SJSA1 (cell line): ENCODE measurements at regions not wholly inside any gene's neighbourhood (a gene's known extent, or its start where the extent isn't known, plus 50 kb on each side); places are given as distances from the start of the nearest gene placed in this dataset.
"Not testable (repeated sequence)": the region's sequence is repeated elsewhere in the genome, so short reads cannot be mapped to it uniquely, and the experiment has no call there.

Experiments
- DNase-seq, 2 experiments: peaks; one replicate each; pipeline ENCODE4 v3.0.0-alpha.2; 2015 to 2020; ENCODE audit warnings: low spot score in 2 of 2, low read depth in 1 of 2
- H3K27ac ChIP-seq: fragments of 250-450 bp; sonication (Bioruptor Pico); 2 replicates; pipeline ENCODE4 v1.5.1; 2020; ENCODE audit warnings: mild to moderate bottlenecking, moderate library complexity
- H3K27me3 ChIP-seq: fragments of 250-450 bp; sonication (Bioruptor Pico); replicated peaks from 2 replicates; pipeline ENCODE4 v1.5.1; 2020; ENCODE audit warnings: mild to moderate bottlenecking, moderate library complexity
- H3K36me3 ChIP-seq: fragments of 250-450 bp; sonication (Bioruptor Pico); 2 replicates; pipeline ENCODE4 v1.5.1; 2020; ENCODE audit warnings: mild to moderate bottlenecking
- H3K4me1 ChIP-seq: fragments of 250-450 bp; sonication (Bioruptor Pico); replicated peaks from 2 replicates; pipeline ENCODE4 v1.6.1; 2021; ENCODE audit warnings: mild to moderate bottlenecking
- H3K4me3 ChIP-seq: fragments of 250-450 bp; sonication (Bioruptor Pico); 2 replicates; pipeline ENCODE4 v1.5.1; 2020; ENCODE audit warnings: mild to moderate bottlenecking
- H3K9me3 ChIP-seq: fragments of 250-450 bp; sonication (Bioruptor Pico); replicated peaks from 2 replicates; pipeline ENCODE4 v1.5.1; 2020; ENCODE audit warnings: mild to moderate bottlenecking

DNA sequence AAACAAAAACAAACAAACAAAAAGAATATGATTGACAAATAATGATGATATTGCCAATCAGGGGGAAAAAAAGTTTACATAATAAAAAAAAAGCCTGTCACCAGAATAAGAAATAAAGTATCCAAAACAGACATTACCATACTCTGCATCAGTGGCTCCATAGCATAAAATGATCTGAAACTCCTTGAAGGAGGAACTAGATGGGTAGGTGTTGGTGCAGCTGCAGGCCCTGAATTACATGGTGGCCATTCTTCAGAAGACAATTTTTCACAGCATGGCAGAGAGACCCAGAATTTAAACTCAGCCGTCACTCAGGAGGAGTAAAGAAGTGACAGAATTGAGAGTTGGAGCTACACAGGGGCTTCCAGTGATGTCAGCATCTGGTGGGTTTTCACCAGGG lies 60.2 kb downstream of the GLUL start:
- DNase-seq = no peak
- H3K4me3 ChIP-seq = no peak overlapping the region
- no peaks in the 10 kb centered on the region for H3K4me1 ChIP-seq
- no peaks in the 10 kb centered on the region for H3K36me3 ChIP-seq
- no peak overlapping the region for H3K27ac ChIP-seq
- no peaks in the 10 kb centered on the region for H3K9me3 ChIP-seq
- no peaks in the 10 kb centered on the region for H3K27me3 ChIP-seq

DNA sequence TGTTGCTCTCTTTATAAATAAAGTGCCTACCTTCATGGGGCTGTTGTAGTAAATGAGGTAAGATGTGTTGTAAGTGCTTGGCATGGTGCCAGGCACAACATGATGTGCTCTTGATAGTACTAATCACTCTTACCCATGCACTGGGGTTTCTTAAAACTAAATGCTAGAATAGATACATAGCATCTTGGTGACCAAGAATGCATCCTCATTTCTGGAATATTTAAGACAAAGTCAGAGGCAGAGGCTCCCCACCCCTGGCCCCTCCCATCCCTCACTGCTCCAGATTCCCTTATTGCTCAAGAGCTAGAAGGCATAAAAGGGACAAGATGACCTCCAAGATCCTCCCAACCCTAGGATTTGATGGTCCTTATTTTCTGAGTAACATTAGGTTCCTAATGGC lies 61.3 kb downstream of the GLUL start:
- H3K27me3 ChIP-seq = no peaks in the 10 kb centered on the region
- no peak overlapping the region for H3K4me3 ChIP-seq
- DNase-seq = no peak
- no peaks in the 10 kb centered on the region for H3K4me1 ChIP-seq
- H3K27ac ChIP-seq = no peak overlapping the region
- H3K9me3 ChIP-seq = no peaks in the 10 kb centered on the region
- no peaks in the 10 kb centered on the region for H3K36me3 ChIP-seq

DNA sequence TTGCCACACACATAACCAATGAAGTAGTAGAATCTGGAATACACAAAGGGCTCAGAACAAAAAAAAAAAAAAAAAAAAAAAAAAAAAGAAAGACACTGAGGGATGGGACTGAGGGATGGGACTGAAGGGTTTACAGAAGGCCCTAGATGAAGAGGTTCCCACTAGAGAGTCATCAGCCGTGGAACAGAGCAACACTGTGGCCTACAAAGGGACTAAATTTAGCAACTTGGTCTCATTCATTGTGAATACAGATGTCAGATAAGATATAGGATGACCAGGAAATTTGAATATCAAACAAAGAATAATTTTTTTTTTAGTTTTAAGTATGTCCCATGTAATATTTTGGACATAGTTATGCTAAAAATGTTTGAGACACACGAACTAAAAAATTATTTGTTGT lies 62.1 kb downstream of the GLUL start:
- DNase-seq = no peak
- H3K27me3 ChIP-seq = no peaks in the 10 kb centered on the region
- H3K4me3 ChIP-seq = no peak overlapping the region
- H3K36me3 ChIP-seq = no peaks in the 10 kb centered on the region
- no peak overlapping the region for H3K27ac ChIP-seq
- H3K4me1 ChIP-seq = no peaks in the 10 kb centered on the region
- H3K9me3 ChIP-seq = no peaks in the 10 kb centered on the region

DNA sequence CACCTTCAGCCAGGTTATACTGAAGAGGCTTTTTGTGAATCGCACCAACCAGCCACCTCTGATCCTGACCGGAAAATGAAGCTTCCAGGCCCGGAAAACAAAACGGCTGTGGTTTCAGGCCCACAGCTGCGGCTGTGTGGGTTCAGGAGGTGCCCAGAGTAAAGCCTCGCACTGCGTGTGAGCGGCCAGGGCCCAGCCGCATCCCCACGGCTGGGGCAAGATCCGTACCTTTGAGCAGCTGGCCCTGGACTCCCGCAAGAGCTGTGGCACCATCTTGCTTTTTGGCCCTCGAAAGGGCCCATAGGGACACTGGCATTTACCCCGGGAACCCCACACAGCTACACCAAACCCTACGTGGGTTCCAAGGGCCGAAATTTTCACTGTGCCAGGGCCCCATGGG lies 63.0 kb downstream of the GLUL start:
- Histone ChIP-seq H3K27me3 (no peaks in the 10 kb centered on the region), H3K4me3 (no peak overlapping the region), H3K36me3 (no peaks in the 10 kb centered on the region), H3K9me3 (no peaks in the 10 kb centered on the region), H3K4me1 (no peaks in the 10 kb centered on the region), H3K27ac (no peak overlapping the region)
- DNase-seq = no peak

DNA sequence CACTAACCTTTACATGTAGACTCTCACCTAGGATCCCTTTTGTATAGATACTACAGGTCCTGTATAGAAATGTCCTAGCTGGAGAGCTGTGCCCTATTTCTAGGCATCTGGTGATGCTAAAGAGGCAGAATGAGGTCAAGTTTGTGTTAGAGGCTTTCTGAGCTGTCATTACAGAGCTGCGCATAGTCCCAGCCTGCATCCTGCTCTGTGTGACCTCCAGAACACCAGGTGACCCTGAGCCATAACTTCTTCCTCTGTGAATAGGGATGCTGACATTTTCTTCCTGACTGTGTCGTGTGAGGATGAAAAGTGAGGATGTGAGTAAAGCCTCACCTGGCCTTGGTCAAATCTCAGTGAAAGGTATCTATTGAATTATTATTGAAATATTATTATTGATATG lies 66.3 kb downstream of the GLUL start:
- H3K27ac ChIP-seq = no peak overlapping the region
- no peaks in the 10 kb centered on the region for H3K4me1 ChIP-seq
- H3K9me3 ChIP-seq = no peaks in the 10 kb centered on the region
- no peak for DNase-seq
- H3K36me3 ChIP-seq = no peaks in the 10 kb centered on the region
- H3K4me3 ChIP-seq = no peak overlapping the region
- H3K27me3 ChIP-seq = no peaks in the 10 kb centered on the region

DNA sequence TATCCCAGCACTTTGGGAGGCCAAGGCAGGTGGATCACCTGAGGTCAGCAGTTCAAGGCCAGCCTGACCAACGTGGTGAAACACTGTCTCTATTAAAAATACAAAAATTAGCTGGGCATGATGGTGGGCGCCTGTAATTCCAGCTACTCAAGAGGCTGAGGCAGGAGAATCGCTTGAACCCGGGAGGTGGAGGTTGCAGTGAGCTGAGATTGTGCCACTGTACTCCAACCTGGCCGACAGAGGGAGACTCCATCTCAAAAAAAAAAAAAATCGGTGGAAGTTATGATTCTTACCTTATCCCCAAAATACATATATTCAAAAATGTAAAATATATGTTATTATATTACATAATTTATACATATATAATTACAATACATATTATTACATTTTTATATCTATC lies 70.1 kb downstream of the GLUL start:
- not testable (repeated sequence) for H3K4me3 ChIP-seq, H3K27ac ChIP-seq, DNase-seq, H3K9me3 ChIP-seq, H3K36me3 ChIP-seq, H3K4me1 ChIP-seq, H3K27me3 ChIP-seq

DNA sequence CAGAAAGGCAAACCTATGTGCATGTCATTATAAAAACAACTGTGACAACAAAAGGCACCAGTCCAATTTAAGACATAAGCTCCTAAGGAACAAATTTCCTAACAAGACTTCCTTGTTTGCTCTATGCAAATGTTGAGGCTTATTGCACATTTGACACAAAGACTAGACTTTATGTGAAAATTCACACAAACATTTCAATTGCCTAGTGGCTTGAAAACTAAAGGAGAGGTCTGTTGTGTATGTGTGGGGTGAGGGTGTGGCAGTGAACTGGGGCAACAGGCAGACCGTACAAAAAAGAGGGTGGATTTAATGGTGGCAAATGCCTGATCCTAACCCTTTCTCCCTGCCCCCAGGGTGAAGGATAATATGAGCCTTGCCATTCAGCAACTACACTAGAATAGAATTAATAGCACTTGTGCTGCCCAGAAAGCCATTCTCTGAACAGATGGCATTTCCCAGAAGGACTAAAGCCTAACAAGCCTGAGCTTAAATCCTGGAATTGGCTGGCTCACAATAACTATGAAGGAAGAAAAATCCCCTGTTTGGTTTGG lies 73.9 kb downstream of the GLUL start:
- Histone ChIP-seq H3K27me3 (no peaks in the 10 kb centered on the region), H3K4me3 (no peak overlapping the region), H3K9me3 (no peaks in the 10 kb centered on the region), H3K27ac (no peak overlapping the region), H3K4me1 (no peaks in the 10 kb centered on the region), H3K36me3 (no peaks in the 10 kb centered on the region)
- no peak for DNase-seq

DNA sequence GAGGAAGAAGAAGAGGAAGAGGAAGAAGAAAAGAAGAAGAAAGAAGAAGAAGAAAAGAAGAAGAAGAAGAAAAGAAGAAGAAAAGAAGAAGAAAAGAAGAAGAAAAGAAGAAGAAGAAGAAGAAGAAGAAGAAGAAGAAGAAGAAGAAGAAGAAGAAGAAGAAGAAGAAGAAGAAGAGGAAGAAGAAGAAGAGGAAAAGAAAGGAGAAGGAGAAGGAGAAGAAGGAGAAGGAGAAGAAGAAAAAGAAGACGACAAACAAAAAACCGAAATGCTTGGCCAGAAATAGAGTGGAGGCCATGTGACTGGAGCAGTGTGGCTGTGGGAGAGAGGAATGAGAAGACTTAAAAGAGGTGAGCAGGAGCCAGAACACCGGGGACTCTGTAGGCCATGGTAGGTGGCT lies 75.1 kb downstream of the GLUL start:
- H3K9me3 ChIP-seq, H3K4me1 ChIP-seq, H3K27ac ChIP-seq, H3K27me3 ChIP-seq, H3K4me3 ChIP-seq, H3K36me3 ChIP-seq, DNase-seq: not testable (repeated sequence)

DNA sequence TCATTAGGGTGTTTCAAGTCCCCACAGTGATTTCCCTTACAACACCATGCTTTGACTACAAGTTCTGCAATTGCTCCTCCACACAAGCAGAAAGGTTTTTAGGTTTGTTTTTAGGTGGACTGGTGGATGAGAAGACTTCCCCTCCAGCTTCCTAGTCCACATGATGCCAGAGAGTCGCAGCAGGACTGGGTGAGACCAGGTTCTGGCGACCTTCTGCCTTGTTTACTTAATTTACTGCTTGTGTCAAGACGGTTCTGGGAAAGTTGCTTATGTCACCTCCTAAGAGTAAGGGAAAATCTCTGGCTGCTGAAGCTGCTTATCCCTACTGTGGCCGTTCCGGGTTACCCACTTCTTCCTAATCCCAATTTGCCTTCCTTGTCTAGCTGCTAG lies 76.4 kb downstream of the GLUL start:
- Histone ChIP-seq H3K4me1 (no peaks in the 10 kb centered on the region), H3K27ac (no peak overlapping the region), H3K36me3 (no peaks in the 10 kb centered on the region), H3K9me3 (no peaks in the 10 kb centered on the region), H3K27me3 (no peaks in the 10 kb centered on the region), H3K4me3 (no peak overlapping the region)
- DNase-seq = no peak

DNA sequence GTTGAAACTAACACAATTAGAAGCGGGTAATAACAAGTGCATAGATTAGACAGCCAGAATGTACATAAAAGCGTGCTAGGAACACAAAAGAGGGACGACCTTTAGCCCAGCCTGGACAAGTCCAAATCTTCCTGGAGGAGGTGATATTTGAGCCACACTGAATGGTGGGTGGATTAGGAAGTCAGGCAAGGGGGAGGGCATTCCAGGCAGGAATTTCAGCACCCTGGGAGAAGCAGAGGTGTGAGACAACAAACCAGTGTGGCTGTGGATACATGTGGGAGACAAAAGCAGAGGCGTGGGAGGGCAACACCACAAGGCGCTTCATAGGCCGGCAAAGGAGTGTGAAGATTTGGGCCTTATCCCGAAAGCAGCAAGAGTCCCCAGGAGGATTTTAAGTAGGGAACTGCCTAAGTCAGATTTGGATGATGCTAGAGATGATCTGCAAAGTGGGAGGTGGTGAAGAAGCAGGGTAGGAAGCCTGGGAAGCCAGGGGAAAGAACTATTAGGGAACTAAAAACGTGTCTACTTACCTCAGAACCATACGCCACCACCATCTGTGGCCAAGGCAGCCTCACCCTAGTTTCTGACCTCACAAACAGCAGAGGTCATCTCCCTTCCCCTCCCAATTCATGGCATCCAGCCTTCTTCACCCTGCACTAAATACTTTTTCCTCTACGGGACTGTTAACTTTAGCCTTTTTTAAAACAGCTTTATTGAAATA lies 81.8 kb downstream of the GLUL start:
- DNase-seq = no peak

DNA sequence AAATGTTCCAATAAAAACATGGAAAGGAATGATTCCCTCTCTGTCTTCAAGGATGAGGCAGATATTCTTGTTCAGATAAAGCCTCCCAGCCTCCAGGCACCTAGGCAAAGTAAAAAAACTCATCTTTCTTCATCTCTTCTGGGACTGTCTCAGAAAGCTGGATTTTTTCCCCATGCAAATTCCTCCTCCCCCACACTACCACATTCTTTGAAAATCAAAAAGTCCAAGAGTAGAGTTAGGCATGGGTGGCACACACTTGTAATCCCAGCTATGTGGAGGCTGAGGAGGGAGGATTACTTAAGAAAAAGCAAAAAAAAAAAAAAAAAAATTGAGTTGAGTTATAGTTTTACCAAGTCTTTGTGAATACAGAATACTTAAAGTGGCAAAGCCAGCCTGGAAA lies 82.8 kb downstream of the GLUL start:
- H3K4me1 ChIP-seq = no peaks in the 10 kb centered on the region
- H3K27me3 ChIP-seq = 0 out of 2 replicates have a peak, but pooled peaks cover 3% of the 10 kb centered on the region
- no peak for DNase-seq
- no peaks in the 10 kb centered on the region for H3K9me3 ChIP-seq
- H3K36me3 ChIP-seq = no peaks in the 10 kb centered on the region
- no peak overlapping the region for H3K27ac ChIP-seq
- no peak overlapping the region for H3K4me3 ChIP-seq

More for the DNA sequence above, 81.8 kb downstream of the GLUL start:
- no peak overlapping the region for H3K4me3 ChIP-seq
- 0 out of 2 replicates have a peak, but pooled peaks cover 3% of the 10 kb centered on the region for H3K27me3 ChIP-seq
- H3K27ac ChIP-seq = no peak overlapping the region
- no peaks in the 10 kb centered on the region for H3K4me1 ChIP-seq
- H3K36me3 ChIP-seq = no peaks in the 10 kb centered on the region
- no peaks in the 10 kb centered on the region for H3K9me3 ChIP-seq

DNA sequence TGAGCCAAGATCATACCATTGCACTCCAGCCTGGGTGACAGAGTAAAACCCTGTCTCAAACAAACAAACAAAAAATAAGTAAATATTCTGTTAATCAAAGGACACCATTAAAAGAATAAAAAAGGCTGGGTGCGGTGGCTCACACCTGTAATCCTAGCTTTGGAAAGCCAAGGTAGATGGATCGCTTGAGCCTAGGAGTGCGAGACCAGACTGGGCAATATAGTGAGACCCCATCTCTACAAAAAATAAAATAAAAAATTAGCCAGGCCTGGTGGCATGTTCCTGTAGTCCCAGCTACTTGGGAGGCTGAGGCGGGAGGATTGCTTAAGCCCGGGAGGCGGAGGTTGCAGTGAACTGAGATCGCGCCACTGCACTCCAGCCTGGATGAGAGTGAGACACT lies 84.1 kb downstream of the GLUL start:
- H3K36me3 ChIP-seq, H3K27ac ChIP-seq, H3K4me3 ChIP-seq, DNase-seq, H3K4me1 ChIP-seq, H3K9me3 ChIP-seq, H3K27me3 ChIP-seq: not testable (repeated sequence)

DNA sequence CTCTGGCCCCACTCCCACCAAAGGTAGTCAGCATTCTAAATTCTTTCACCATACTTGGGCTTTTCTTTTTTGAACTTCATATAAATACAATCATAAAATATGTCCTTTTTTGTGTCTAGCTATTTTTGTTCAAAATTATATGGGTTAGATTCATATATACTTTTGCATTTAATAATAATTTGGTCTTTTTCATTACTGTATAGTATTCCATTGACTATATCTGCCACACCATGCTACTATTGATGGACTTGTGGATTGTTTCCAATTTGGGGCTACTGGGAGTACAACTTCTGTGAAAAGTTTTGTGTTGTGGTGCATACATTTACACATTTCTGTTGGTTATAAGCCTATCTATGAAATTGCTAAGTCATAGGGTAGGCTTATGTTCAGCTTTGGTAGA lies 85.7 kb downstream of the GLUL start:
- no peak overlapping the region for H3K4me3 ChIP-seq
- H3K27me3 ChIP-seq = 0 out of 2 replicates have a peak, but pooled peaks cover 3% of the 10 kb centered on the region
- DNase-seq = no peak
- H3K9me3 ChIP-seq = no peaks in the 10 kb centered on the region
- no peak overlapping the region for H3K27ac ChIP-seq
- no peaks in the 10 kb centered on the region for H3K36me3 ChIP-seq
- no peaks in the 10 kb centered on the region for H3K4me1 ChIP-seq

DNA sequence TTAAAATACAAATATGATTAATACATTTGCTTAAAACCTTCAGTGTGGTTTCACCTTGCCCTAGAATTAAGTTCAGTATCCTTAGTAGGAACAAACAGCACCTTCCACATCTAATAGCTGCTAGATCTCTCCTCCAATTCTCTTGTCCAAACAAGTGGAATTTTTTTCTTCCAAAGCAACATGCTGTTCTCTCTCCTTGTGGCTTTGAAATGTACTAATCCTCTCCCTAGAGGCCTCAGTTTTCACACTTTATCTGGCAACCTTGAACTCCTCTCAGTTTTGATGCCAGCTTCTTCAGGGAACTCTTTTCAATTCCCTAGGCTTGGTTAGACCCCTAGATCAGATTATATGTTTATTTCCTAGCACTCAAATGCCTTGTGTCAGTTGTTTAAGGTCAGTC lies 87.0 kb downstream of the GLUL start:
- Histone ChIP-seq H3K36me3 (no peaks in the 10 kb centered on the region), H3K4me3 (no peak overlapping the region), H3K9me3 (no peaks in the 10 kb centered on the region), H3K4me1 (no peaks in the 10 kb centered on the region), H3K27me3 (0 out of 2 replicates have a peak, but pooled peaks cover 3% of the 10 kb centered on the region), H3K27ac (no peak overlapping the region)
- DNase-seq = no peak

DNA sequence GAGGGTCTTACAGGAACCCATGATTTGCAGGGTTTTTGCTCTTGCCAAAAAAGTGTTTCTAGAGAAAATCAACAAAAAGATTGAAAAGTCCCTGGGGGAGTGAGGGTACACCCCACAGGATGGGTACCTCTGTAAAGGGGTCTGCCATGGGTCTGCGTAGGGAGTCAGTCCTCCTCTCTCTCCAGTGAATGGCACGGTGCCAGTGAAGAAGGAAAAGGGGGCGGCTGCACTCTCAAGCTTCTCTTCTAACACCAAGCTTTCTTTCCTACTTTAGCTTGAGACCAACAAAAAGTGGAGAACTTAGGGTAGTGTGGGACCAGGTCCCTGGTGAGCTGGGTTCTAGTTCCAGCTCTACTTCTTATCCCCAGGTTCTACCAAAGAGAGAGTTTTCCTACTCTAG lies 87.4 kb downstream of the GLUL start:
- Histone ChIP-seq H3K36me3 (no peaks in the 10 kb centered on the region), H3K27me3 (0 out of 2 replicates have a peak, but pooled peaks cover 3% of the 10 kb centered on the region), H3K4me3 (no peak overlapping the region), H3K4me1 (no peaks in the 10 kb centered on the region), H3K27ac (no peak overlapping the region), H3K9me3 (no peaks in the 10 kb centered on the region)
- no peak for DNase-seq
